HG03520 (cell line): ENCODE measurements at regions not wholly inside any gene's neighbourhood (a gene's known extent, or its start where the extent isn't known, plus 50 kb on each side); places are given as distances from the start of the nearest gene placed in this dataset.

Experiments used
- ATAC-seq: cut with Tn5 transposase; IDR thresholded peaks from one replicate; pipeline ENCODE4 v1.9.1; 2021; ENCODE audit warnings: mild to moderate bottlenecking, moderate library complexity; ENCODE audit not compliant: unreplicated experiment

- ATAC-seq, result no peak
Observed at GRCh38 chr5:68911840-68912690, 181.7 kb upstream of the SLC30A5 start.

GRCh38 chr5:68915079-68915478, 178.7 kb upstream of the SLC30A5 start:
- no peak for ATAC-seq

- no peak for ATAC-seq
Observed at GRCh38 chr5:68918306-68918705, 175.5 kb upstream of the SLC30A5 start.

GRCh38 chr5:68919988-68920490, 173.8 kb upstream of the SLC30A5 start:
- ATAC-seq, result no peak

GRCh38 chr5:68920888-68921287, 172.9 kb upstream of the SLC30A5 start:
- no peak for ATAC-seq

- ATAC-seq, result no peak
Observed at GRCh38 chr5:68922172-68922987, 171.4 kb upstream of the SLC30A5 start.

- ATAC-seq, result no peak
Observed at GRCh38 chr5:68924481-68925145, 169.2 kb upstream of the SLC30A5 start.

- no peak for ATAC-seq
Observed at GRCh38 chr5:68928617-68929302, 165.1 kb upstream of the SLC30A5 start.

- ATAC-seq, result no peak
Observed at GRCh38 chr5:68930139-68930538, 163.7 kb upstream of the SLC30A5 start.

- ATAC-seq, result no peak
Observed at GRCh38 chr5:68932830-68933434, 160.9 kb upstream of the SLC30A5 start.

GRCh38 chr5:68942169-68942568, 151.6 kb upstream of the SLC30A5 start:
- no peak for ATAC-seq

- no peak for ATAC-seq
Observed at GRCh38 chr5:68946728-68947127, 147.1 kb upstream of the SLC30A5 start.

- no peak for ATAC-seq
Observed at GRCh38 chr5:68947986-68948385, 145.8 kb upstream of the SLC30A5 start.

GRCh38 chr5:68949256-68949655, 144.6 kb upstream of the SLC30A5 start:
- no peak for ATAC-seq

- no peak for ATAC-seq
Observed at GRCh38 chr5:68949711-68950110, 144.1 kb upstream of the SLC30A5 start.

- no peak for ATAC-seq
Observed at GRCh38 chr5:68950125-68950524, 143.7 kb upstream of the SLC30A5 start.

- ATAC-seq, result no peak
Observed at GRCh38 chr5:68950930-68951329, 142.9 kb upstream of the SLC30A5 start.

- no peak for ATAC-seq
Observed at GRCh38 chr5:68953231-68953874, 140.5 kb upstream of the SLC30A5 start.

- no peak for ATAC-seq
Observed at GRCh38 chr5:68953875-68954617, 139.8 kb upstream of the SLC30A5 start.
